HuH-7.5 (cell line): ENCODE measurements at regions not wholly inside any gene's neighbourhood (a gene's known extent, or its start where the extent isn't known, plus 50 kb on each side); places are given as distances from the start of the nearest gene placed in this dataset.
A peak's percentile ranks its signal among the peaks of the same experiment; 100 is the strongest.

Source experiments
- DNase-seq: peaks from one replicate; pipeline ENCODE4 v3.0.0; 2011; ENCODE audit warnings: low spot score

GRCh38 chr6:168968801-168969200 lies 284.8 kb downstream of the THBS2 start:
- DNase-seq: no peak

GRCh38 chr6:168968228-168968627 lies 285.4 kb downstream of the THBS2 start:
- DNase-seq: no peak

- no peak for DNase-seq
Observed at GRCh38 chr6:168967281-168967925, 286.2 kb downstream of the THBS2 start.

- no peak for DNase-seq
Observed at GRCh38 chr6:168964138-168964835, 289.4 kb downstream of the THBS2 start.

GRCh38 chr6:168962886-168963285 lies 290.8 kb downstream of the THBS2 start:
- DNase-seq: no peak

GRCh38 chr6:168961264-168961656 lies 292.4 kb downstream of the THBS2 start:
- DNase-seq: no peak

GRCh38 chr6:168960551-168961263 lies 292.9 kb downstream of the THBS2 start:
- DNase-seq: no peak

- no peak for DNase-seq
Observed at GRCh38 chr6:168959696-168960095, 293.9 kb downstream of the THBS2 start.

- peak; percentile 46 for DNase-seq
Observed at GRCh38 chr6:168956884-168957730, 296.5 kb downstream of the THBS2 start.

- DNase-seq: no peak
Observed at GRCh38 chr6:168956141-168956838, 297.4 kb downstream of the THBS2 start.

GRCh38 chr6:168953461-168953860 lies 300.2 kb downstream of the THBS2 start:
- no peak for DNase-seq

GRCh38 chr6:168951217-168951616 lies 302.4 kb downstream of the THBS2 start:
- no peak for DNase-seq

GRCh38 chr6:168950858-168951214 lies 302.8 kb downstream of the THBS2 start:
- DNase-seq: no peak

- no peak for DNase-seq
Observed at GRCh38 chr6:168949981-168950857, 303.4 kb downstream of the THBS2 start.

GRCh38 chr6:168948990-168949531 lies 304.6 kb downstream of the THBS2 start:
- no peak for DNase-seq

GRCh38 chr6:168948002-168948401 lies 305.6 kb downstream of the THBS2 start:
- no peak for DNase-seq

- no peak for DNase-seq
Observed at GRCh38 chr6:168943231-168943905, 310.3 kb downstream of the THBS2 start.

- no peak for DNase-seq
Observed at GRCh38 chr6:168942646-168943045, 311.0 kb downstream of the THBS2 start.

- no peak for DNase-seq
Observed at GRCh38 chr6:168941036-168941435, 312.6 kb downstream of the THBS2 start.

GRCh38 chr6:168939796-168940195 lies 313.9 kb downstream of the THBS2 start:
- DNase-seq: no peak
